DMS 273 (cell line): ENCODE measurements at regions not wholly inside any gene's neighbourhood (a gene's known extent, or its start where the extent isn't known, plus 50 kb on each side); places are given as distances from the start of the nearest gene placed in this dataset.

Experiments used
- DNase-seq: peaks from one replicate; lab custom pipeline; 2025; ENCODE audit not compliant: unreplicated experiment; lab: John Stamatoyannopoulos, UW

DNA sequence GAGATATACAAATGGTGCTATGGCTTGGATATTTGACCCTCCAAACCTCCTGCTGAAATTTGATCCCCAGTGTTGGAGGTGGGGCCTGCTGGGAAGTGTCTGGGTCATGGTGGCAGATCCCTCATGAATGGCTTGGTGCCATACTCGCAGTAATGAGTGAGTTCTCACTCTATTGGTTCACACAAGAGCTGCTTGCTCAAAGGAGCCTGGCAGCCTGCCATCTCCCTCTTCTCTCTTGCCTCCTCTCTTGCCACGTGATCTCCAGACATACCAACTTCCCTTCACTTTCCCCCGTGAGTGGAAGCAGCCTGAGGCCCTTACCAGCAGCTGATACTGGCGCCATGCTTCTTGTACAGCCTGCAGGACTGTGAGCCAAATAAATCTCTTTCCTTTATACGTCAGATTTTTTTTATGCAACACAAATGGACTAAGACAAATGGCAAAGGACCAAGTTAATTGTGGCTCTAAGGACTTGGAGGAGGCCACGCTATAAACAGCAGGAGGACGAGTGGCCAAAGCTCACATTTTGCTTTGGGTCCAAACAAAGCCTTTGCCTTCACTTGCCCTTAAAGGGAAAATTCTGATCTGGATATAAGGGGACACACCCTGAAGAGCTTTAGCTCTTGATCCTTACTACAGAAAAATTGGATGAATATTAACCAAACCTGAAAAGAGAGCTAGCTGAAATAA is 214.7 kb downstream of the SS18 start:
- DNase-seq: peak; percentile 52

DNA sequence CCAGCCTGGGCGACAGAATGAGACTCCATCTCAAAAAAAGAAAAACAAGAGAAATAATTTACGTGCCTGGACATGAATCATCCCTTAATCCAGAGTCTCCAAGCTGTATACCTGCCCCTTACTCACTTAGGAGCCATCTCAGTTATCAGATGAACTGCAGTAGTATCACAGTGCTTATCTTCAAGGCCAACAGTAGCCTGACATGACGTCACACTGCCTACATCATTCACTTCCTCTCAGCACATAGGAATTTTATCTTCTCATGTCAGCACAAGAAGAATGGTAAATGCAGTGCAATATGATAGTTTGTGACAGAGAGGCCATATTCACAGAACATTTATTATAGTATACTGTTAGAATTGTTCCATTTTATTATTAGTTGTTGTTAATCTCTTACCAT is 216.6 kb downstream of the SS18 start:
- DNase-seq: no peak

DNA sequence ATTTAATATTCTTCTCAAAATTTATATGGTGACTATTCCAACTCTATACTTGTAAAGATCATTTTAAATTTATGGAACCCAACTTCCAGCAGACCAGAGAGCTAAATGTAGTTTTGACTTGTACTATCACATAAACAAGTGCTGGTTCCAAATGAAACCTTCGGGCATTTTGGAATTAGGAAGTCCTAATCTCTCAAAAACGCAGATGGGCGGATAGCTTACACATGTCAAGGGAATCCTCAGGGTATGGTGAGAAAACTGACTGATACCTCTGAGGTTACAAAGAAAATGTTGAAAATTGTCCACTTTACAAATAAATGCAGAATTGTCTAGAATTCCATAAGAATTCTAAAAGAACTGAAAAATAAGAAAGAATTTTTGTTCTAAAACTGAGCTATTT is 224.1 kb downstream of the SS18 start:
- DNase-seq: no peak

DNA sequence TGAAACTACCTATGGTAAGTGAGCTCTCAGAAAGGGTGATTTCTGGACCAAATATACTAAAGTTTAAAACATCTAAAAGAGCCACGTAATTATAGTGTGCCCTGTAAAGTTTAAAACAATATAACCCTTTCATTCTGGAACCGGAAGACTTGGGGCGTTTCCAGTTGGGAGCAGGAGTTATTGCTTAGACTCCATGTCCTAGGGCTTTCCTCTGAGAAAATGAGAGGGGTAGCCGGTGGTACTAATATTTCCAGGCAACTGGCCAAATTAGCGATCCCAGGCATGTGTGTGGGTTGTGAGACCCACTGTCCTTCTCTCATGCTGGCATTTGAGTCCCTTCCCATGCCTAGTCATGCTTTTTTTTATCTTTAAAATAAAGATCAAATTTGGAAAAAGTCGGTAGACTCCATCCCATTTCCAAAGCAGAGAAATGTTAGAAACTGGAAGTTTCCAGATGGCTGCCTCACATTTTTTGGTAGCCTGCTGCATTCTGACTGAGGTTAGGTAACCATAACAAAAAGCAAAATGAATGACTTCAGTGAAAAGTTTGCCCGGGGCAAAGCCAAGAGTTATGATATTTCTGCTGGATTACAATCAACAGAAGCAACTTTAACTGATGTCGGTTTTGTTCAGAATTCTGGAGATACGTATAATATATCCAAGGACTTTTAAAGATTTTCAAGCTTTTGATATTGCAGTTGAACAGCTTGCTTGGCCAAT is 227.4 kb downstream of the SS18 start:
- no peak for DNase-seq

DNA sequence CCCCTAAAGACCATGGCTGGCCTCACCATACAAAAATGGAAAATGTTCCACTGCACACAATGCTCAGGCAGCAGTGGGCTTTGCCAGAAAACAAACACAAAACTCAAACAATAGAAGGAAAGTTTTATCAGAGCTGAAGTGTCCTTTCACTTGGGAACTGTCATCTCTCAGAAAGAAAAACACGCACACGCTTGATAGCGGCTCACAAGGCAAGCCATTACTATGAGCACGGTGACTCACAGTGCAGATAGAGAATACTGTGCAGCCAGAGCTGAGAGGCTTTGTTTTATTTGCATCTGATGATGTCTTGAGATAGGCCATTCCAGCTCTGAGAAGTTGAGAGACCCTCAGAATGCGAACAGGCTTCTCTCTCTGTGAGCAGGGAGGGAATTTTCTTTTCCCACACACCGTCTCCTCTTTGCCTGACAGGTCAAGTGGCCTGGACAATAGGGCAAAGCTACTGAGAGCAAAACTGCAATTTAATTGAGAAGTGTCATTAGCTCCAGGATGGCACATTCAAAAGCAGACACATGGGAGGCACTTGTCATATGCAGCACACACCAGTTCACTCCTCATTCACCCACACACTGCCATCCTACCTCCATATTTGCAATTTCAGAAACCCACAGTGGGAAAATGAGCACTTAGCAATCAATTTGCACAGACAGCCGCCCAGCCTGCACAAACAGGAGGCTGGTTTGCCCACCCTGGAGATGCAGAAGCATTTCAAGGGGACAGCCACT is 236.6 kb downstream of the SS18 start:
- no peak for DNase-seq

DNA sequence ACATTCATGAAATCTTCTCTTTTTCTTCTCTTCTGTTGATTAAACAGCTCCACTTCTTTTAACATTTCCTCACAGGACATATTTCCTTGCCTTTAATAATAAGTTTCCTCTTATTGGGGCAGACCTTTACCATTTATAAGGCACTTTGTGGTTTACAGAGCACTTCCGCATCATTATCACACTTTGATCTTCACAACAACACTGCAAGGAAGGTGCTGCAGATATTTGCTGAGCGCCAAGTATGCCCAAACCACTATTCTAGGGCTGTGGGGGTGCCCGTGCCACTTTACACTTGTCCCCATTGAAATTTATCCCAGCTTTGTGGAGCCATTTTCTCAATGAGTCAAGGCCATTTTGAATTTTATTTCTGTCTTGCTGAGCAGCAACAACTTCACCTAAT is 246.6 kb downstream of the SS18 start:
- DNase-seq: no peak

DNA sequence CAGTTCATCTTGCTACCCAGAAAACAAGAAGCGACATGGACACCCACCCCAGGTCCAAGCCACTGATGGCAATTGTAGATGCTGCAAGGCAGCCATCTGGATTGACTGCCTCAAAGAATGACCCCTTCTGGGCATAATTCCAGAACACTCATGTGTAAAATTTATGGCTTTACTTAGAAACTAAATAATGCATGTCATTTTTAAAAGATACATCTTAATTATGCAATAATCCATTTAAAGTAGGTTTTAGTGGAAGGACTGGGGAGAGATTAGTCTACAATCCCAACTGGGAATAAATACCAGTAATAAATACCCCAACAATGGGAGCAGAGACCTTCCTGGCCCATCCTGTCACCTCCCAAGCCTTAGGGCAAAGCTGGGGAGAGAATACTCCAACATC is 247.7 kb downstream of the SS18 start:
- peak; percentile 38 for DNase-seq

DNA sequence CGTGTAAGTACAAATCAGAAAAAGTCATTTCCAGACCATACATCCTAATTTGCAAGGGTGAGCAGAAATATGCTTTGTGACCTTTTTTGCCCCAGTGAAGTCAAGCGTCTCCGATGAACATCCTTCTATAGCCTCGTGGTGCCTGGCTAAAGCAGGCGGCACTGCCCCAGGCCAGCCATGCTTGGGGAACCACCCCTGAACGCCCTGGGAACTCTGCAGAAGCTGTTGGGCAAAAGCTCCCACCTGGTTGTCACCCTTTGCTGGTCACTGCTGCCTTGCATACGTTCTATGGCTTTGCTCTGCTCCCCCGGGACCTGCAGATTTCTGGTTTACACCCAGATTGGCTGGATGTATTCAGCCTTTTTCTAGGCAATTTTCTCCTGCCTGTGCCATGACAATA is 256.4 kb downstream of the SS18 start:
- DNase-seq: no peak

DNA sequence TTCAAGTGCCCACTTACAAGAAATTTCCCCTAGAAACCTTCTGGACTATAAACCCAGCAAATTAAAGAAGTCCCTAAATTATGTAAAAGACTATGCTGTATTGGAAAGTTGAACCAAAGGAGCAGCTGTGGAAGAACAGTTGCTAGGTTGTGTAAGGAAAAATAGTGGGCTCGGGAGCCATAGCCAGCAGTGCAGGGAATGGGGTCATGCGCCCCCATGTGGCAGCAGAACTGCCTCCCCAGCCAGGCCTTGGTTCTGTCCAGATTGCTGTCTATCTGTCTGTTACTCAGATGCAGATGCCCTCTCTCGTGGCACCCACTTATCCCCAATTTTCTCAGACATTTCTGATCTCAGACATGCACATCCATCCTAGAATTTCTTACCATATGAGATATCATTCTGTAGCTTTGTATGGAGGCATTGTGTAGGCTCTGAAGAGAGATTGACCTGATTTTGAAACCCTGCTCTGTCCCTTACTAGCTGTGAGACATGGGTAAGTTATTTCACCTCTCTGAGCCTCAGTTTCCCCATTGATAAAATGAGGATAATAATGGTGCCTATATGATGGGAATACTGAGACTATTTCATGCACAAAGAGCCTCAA is 258.3 kb downstream of the SS18 start:
- peak; percentile 86 for DNase-seq

DNA sequence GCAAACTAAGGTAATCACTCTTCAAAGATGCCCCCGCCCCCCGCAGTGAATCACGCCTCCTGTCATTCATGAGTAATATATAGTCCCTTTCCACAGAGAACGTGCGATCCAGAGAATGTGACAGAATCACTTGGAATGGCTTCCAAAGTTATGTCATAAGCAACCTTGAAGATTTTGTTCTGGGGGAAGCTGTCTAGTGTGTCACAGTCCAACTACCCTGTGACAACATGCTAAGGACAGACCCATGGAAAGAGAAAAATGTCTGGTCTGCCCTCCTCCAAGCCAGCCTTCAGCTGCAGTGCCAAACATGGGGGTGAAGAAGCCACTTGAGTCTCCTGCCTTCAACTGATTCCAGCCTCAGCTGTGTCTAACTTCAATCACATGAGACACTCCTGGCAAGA is 259.1 kb downstream of the SS18 start:
- no peak for DNase-seq

DNA sequence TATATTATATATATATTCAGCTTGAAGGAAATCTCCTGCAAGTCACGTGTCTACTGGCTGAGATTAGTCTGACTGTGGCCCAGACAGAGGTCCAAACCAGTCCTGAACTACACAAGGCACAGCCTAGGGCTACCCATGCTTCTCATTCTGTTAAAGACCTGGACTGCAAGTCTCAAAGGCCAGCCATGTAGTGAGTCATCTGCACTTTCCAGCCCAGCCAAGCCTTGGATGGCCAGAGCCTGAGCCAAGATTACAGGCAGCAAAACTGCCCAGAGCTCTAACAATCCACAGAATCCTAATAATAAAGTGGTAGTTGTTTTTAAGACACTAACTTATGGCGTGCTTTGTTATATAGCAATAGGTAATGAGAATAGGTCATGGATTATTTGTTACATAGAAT is 259.6 kb downstream of the SS18 start:
- no peak for DNase-seq

DNA sequence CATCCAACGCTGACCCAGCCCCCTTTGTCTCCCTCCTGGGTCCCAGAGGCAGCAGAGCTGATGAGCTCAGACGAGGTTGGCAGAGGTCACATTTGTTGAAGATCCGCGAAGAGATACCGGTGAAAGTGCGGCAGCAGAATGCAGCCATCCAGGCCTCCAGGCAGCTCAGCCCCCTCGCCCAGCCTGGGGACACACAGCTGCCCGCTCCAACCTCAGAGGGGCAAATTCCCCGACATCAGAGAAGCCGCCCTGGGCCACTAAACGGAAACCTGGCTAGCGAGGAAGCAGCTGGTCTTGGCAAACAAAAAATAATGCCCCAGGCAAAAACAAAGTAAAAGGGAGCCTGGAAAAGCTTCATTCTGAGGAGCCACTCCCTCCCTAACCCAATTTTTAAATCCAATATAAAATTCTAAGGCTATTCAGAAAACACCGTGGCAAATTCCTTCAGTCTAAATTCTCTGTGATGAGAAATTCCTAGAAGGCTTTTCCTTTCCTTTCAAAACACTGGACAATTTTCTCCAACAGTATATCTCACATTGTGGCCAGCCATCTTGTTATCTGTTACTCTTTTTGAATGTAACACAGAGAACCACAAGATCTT is 262.4 kb downstream of the SS18 start:
- no peak for DNase-seq

DNA sequence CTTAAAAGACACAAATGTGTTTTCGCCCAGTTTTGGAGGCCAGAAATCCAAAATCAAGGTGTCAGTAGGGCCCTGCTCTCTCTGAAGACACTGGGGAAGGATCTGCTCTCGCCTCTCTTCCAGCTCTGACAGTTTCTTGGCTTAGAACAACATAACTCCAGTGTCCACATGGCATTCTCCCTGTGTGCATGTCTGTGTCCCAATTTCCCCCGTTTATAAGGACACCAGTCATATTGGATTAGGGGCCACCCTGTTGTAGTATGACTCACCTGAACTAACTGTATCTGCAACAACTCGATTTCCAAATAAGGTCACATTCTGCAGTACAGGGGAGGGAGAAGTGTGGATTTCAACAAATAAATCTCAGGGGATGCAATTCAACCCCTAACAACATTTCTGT is 263.2 kb downstream of the SS18 start:
- DNase-seq: no peak

DNA sequence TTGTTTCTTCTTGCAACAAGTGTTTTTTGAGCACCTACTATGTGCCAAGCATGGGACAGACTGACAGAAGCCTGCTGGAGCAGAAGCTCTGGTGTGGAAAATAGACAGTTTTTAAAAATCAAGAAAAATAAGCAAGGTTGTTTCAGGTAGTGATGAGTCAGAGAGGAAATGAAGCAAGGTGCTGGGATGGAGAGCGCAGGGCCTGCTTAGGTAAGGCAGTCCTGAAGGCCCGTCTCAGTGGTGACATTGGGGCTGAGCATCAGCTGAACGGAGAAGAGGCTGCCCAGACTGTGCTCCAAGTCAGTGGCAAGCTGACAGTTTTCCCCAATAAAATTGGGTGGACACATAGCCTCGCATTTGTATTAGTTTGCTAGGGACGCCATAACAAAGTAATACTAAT is 263.6 kb downstream of the SS18 start:
- DNase-seq: no peak

DNA sequence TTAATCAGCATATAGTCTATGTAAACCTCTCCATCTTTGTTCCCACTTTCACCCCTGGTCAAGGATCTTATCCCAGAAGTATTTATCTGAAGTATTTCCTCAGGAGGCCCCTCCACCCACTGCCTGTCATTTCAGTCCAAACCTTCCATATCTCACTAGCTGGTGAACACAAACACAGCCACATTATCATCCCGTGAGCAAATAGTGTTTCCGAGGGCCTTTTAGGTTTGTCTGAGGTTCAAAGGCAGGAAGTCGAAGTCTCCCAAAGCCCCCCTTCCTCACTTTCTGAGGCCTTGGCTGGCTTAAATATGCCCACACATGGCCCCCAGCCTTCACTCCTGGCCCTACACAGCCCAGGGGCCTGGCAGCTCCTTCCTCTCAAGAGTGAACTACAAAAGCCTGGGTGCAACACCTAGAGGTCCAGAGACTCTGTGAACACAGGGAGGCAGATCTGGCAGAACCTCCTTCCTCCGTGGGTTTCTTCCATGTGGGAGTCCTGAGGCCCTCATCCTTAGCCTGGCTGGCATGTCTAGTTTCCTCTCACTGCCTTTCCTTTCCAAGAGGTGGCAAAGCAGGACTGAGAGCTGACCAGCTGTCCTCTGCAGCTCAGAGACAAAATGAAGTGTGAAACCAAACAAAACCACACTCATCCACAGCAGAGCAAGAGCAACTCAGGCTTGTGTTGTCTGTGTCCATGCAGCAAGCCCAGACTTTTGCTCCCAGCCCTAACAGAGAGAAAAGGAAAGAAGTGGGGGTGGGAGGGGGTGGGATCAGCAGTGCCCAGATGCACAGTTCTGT is 264.2 kb downstream of the SS18 start:
- no peak for DNase-seq

DNA sequence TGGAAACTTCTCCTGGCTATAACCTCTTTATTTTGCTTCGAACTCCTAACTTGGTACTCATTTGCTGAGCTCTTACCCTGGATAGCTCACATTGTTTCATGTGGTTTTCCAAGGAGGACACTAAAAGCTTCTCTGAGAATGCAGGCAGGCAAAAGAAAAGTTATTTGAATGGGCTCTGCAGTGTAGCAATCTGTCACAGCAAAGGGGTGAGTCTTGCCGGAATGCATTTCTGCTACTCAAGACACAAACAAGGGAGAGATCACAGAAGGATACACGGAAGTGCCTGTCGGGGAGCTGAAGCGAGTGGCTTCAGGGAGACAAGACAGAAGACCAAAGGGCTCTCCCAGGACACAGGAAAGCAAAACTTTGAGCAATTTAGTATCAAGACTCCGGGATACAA is 265.4 kb downstream of the SS18 start:
- no peak for DNase-seq

DNA sequence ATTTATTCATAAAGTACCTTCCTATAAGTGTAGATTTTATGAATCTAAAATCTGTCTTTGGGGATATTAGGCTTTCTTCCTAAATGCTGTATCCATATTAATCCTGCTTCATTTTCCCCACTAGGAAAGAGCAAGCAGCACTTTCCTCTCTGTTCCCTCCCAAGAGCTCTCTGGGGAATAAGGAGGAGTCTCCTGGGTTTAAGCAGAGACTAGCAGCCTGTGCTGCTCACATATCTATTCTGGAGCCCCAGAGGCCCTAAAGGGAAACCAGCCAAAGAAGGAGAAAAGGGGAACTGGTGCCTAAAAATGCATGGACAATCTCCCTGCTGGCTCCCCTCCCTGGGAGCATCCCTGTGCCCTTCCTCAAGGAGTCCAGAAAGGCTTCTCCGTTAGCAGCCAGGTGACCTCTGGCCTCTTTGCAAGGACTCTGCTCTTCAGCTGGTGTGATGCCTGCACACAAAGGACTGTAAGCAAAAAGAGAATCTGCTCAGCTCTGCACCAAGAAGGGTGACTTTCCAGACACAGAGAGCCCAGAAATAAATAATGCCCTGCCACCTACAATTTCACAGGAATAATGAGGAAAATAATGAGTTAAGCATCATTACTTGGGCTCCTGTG is 270.6 kb downstream of the SS18 start:
- no peak for DNase-seq

DNA sequence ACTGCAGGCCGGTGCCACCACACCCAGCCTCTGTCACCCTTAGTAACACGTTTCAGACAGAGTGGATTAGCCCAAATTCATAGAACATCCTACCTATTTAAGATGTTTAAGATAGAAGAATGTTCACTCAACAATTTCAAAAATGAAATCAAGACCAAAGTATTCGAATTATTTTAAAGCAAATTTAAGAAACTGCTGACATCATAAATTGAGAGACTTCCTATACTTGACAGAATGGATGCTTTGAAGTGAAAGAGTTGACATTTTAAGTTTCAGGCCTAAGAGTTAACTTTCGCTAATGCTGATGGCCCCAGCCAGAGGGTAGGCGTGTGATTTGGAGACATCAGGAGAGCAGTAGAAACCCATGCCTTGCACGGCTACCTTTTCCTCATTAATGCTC is 271.9 kb downstream of the SS18 start:
- DNase-seq: no peak

DNA sequence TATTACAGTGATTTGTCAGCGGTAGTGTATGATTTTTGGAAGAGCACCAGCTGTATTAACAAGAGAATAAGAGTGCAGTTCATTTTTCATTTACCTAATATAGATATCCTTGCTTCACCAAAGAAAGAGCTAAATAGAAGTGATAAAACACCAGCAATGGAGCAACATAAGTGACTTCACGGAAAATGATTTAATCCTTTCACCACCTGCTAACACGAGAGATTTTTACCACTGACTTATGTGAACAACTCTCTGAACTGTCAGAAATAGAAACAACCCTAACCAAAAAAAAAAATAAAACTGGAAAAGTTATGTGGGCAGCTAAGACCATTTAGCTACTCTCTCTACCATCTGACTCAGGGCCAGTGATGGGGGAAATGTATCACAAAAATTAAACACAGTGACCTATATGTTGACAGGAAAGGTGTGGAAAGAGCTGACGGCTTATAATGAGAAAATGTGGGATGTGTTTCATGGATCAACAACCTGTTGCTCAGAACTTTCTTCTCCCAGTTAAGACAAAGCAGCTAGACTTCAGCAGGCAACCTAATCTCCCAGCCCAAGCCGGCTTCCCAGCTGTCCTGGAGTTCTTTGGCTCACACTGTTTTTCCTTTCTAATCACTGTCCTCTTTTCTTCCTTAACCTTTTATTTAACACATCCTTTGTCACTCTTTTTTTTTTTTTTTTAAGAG is 272.7 kb downstream of the SS18 start:
- no peak for DNase-seq

DNA sequence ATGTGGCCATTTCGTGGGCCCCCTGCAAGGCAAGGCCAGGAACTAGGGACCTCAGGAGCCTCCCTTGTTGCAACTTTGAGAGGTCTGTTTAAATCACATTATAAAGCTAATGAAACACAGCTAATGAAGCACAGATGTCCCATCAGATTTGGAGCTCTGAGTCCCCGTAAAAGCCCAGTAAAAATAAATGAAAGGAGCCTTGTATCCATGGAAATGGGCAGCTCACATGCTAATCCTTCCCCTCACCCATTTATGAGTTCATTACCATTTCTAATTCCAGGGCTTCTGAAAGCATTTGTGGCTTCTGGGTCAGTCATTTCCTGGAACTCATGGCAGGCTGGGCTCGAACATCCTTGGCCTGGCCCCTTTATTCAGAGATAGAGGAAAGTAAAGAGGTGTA is 274.8 kb downstream of the SS18 start:
- DNase-seq: no peak
